Body of pancreas (tissue), 4 donors: ENCODE measurements at regions not wholly inside any gene's neighbourhood (a gene's known extent, or its start where the extent isn't known, plus 50 kb on each side); places are given as distances from the start of the nearest gene placed in this dataset.

Experiments used
- POLR2A ChIP-seq, 3 donors: fragments of 450-650 bp; IDR thresholded peaks; one replicate each; pipeline ENCODE4 v1.6.1; 2016; ENCODE audit warnings: antibody characterized with exemption in 3 of 3, mild to moderate bottlenecking in 2 of 3
- TF ChIP-seq, protein P1 (sequence below), 7 experiments: fragments of 450-650 bp in 4 of 7; fragments of 200-600 bp in 3 of 7; sonication (generic) in 3 of 7; IDR thresholded peaks; one replicate each; pipeline ENCODE4 v1.5.1; 2016 to 2019; ENCODE audit warnings: antibody characterized with exemption in 7 of 7

GRCh38 chr10:3006607-3007006 lies 60.7 kb upstream of the PFKP start:
- TF ChIP-seq, protein P1, sequence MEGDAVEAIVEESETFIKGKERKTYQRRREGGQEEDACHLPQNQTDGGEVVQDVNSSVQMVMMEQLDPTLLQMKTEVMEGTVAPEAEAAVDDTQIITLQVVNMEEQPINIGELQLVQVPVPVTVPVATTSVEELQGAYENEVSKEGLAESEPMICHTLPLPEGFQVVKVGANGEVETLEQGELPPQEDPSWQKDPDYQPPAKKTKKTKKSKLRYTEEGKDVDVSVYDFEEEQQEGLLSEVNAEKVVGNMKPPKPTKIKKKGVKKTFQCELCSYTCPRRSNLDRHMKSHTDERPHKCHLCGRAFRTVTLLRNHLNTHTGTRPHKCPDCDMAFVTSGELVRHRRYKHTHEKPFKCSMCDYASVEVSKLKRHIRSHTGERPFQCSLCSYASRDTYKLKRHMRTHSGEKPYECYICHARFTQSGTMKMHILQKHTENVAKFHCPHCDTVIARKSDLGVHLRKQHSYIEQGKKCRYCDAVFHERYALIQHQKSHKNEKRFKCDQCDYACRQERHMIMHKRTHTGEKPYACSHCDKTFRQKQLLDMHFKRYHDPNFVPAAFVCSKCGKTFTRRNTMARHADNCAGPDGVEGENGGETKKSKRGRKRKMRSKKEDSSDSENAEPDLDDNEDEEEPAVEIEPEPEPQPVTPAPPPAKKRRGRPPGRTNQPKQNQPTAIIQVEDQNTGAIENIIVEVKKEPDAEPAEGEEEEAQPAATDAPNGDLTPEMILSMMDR (IDR thresholded peaks at IDR 0.05) = no peak
- no peak for TF ChIP-seq POLR2A (IDR thresholded peaks at IDR 0.05)
